RWPE2 (cell line): ENCODE measurements at regions not wholly inside any gene's neighbourhood (a gene's known extent, or its start where the extent isn't known, plus 50 kb on each side); places are given as distances from the start of the nearest gene placed in this dataset.

Source experiments
- ATAC-seq: fragments of 200-7000 bp; cut with Tn5 transposase; 3 replicates; pipeline ENCODE4 v1.9.1; 2021; ENCODE audit warnings: low read depth
- DNase-seq: peaks from one replicate; pipeline ENCODE4 v3.0.0-alpha.2; 2020; ENCODE audit warnings: low spot score
- H3K27ac ChIP-seq: fragments of 450-650 bp; 2 replicates; pipeline ENCODE4 v1.5.1; 2017; ENCODE audit warnings: mild to moderate bottlenecking; ENCODE audit not compliant: poor library complexity, severe bottlenecking
- H3K27me3 ChIP-seq: fragments of 250-450 bp; sonication (Bioruptor Pico); 2 replicates; pipeline ENCODE4 v1.5.1; 2021; ENCODE audit warnings: mild to moderate bottlenecking, moderate library complexity; ENCODE audit not compliant: insufficient read depth, poor library complexity, severe bottlenecking
- H3K36me3 ChIP-seq: fragments of 250-450 bp; sonication (Bioruptor Pico); 2 replicates; pipeline ENCODE4 v1.5.1; 2020; ENCODE audit warnings: low read depth, mild to moderate bottlenecking, moderate library complexity
- H3K4me1 ChIP-seq: fragments of 250-450 bp; sonication (Bioruptor Pico); 2 replicates; pipeline ENCODE4 v1.5.1; 2021; ENCODE audit warnings: mild to moderate bottlenecking, moderate library complexity; ENCODE audit not compliant: insufficient read depth, poor library complexity, severe bottlenecking
- H3K4me3 ChIP-seq: fragments of 250-450 bp; sonication (Bioruptor Pico); 2 replicates; pipeline ENCODE4 v1.5.1; 2021; ENCODE audit warnings: mild to moderate bottlenecking, moderate library complexity; ENCODE audit not compliant: severe bottlenecking
- H3K9me3 ChIP-seq: fragments of 250-450 bp; sonication (Bioruptor Pico); 2 replicates; pipeline ENCODE4 v1.5.1; 2021; ENCODE audit warnings: mild to moderate bottlenecking, moderate library complexity; ENCODE audit not compliant: severe bottlenecking
- CTCF ChIP-seq: fragments of 450-650 bp; IDR thresholded peaks from one replicate; pipeline ENCODE4 v1.5.1; 2017; ENCODE audit warnings: mild to moderate bottlenecking, moderate library complexity; ENCODE audit not compliant: poor library complexity, severe bottlenecking

DNA sequence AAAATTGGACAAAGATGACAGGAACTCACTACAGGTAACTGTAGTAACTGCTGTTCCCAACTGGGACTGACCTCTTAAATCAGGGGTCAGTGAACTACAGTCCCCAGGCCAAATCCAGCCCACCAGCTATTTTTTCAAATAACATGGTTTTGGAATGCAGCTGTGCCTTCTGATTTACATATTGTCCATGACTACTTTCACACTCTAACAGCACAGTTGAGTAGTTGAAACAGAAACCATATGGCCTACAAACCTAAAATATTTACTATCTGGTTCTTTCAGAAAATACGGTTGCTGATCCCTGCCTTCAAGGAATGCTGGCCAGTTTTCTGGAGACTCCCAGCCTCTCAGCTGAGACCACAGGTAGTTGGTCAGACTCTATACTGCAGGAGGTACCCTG lies 161.5 kb upstream of the PRNP start:
- ATAC-seq (no peak), DNase-seq (no peak)
- Histone ChIP-seq H3K27me3 (no peaks in the 10 kb centered on the region), H3K4me3 (no peak overlapping the region), H3K9me3 (peaks cover 5% of the 10 kb centered on the region), H3K4me1 (no peaks in the 10 kb centered on the region), H3K27ac (no peak overlapping the region), H3K36me3 (no peaks in the 10 kb centered on the region)
- no peak for TF ChIP-seq CTCF

DNA sequence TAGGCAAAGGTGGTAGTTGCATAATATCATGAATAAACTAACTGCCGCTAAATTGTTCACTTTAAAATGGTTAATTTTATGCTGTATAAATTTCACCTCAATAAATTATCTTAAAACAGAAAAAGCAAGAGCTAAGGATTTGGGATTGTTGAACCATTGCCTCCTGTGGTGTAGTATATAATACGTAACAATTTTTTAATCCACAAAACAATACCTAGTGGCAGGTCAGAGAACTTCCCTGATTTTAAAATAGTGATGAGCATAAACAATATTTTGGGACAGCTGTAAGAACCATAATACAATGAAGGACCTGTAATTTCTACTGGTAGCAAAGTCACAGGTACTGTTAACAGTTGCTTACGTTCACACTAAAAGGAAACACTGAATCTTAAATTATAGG lies 161.9 kb upstream of the PRNP start:
- no peak overlapping the region for H3K4me3 ChIP-seq
- H3K9me3 ChIP-seq = peaks cover 5% of the 10 kb centered on the region
- TF ChIP-seq CTCF = peak; percentile 8
- H3K27ac ChIP-seq = no peak overlapping the region
- no peak for DNase-seq
- no peak for ATAC-seq
- no peaks in the 10 kb centered on the region for H3K36me3 ChIP-seq
- H3K4me1 ChIP-seq = no peaks in the 10 kb centered on the region
- H3K27me3 ChIP-seq = no peaks in the 10 kb centered on the region

GRCh38 chr20:4522310-4522709 lies 163.9 kb upstream of the PRNP start:
- Histone ChIP-seq H3K27ac (no peak overlapping the region), H3K4me1 (no peaks in the 10 kb centered on the region), H3K27me3 (no peaks in the 10 kb centered on the region), H3K36me3 (no peaks in the 10 kb centered on the region), H3K9me3 (no peaks in the 10 kb centered on the region), H3K4me3 (no peak overlapping the region)
- no peak for ATAC-seq
- TF ChIP-seq CTCF = no peak
- no peak for DNase-seq

GRCh38 chr20:4521170-4521968 lies 164.9 kb upstream of the PRNP start:
- Histone ChIP-seq H3K27me3 (no peaks in the 10 kb centered on the region), H3K27ac (no peak overlapping the region), H3K4me1 (no peaks in the 10 kb centered on the region), H3K36me3 (no peaks in the 10 kb centered on the region), H3K9me3 (no peaks in the 10 kb centered on the region), H3K4me3 (no peak overlapping the region)
- no peak for ATAC-seq
- no peak for TF ChIP-seq CTCF
- DNase-seq = no peak

GRCh38 chr20:4519534-4519933 lies 166.7 kb upstream of the PRNP start:
- H3K27ac ChIP-seq = no peak overlapping the region
- no peak overlapping the region for H3K4me3 ChIP-seq
- no peaks in the 10 kb centered on the region for H3K27me3 ChIP-seq
- DNase-seq (no peak), ATAC-seq (no peak)
- H3K36me3 ChIP-seq = no peaks in the 10 kb centered on the region
- TF ChIP-seq CTCF = peak; percentile 14
- no peaks in the 10 kb centered on the region for H3K9me3 ChIP-seq
- H3K4me1 ChIP-seq = peaks cover 5% of the 10 kb centered on the region
